ENCODE measurements at regions not wholly inside any gene's neighbourhood (a gene's known extent, or its start where the extent isn't known, plus 50 kb on each side); places are given as distances from the start of the nearest gene placed in this dataset.
"Not testable (repeated sequence)": the region's sequence is repeated elsewhere in the genome, so short reads cannot be mapped to it uniquely, and the experiment has no call there.

DNA sequence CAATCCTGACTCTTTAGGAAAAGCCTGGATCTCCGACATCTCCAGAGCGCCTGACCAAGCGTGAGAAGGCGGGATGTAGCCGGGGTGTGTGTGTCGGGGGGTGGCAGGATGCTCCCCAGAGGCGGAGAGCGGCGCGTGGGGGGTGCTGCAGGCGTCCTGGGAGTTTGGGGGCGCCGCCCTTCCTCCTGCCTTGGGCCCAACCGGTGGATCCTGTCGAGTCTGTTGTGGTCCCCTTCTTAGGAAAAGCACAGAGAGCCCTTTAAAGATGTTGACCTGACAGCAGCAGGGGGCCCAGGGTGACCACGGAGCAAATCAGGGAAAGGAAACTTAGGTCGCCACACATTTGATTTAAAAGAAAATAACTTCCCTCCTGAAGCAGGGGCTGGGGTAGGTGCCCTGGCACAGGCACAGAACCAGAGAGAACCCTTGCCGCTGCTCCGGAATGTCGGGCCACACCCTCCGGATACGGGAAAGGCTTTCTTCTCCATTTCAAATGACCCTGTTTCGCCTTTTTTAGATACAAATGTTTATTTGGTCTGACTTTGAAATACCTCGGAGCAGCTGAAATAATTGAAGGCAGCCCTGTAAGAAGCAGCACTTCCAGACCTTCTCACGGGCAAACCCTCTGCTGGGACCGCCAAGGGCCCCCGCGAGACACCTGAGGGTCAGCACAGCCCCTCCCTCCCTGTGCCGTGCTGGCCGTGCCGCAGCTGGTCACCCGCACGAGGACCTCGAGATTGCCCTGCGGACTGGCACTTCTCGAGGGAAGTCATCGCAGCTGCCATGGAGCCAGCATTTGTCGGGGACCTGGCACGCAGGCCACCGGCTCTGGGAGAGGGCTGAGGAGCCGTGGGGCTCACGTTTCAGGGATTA, 102.9 kb upstream of the KLF13 start:
- BruUV-seq (replicated peaks) = no TSS peak
- intact Hi-C loops (cut with micrococcal nuclease; ENCODE audit: unreplicated experiment) = no loop called here
- no peak overlapping the region for H3K4me3 ChIP-seq (ENCODE audit: low read depth, low read length)
- TF ChIP-seq, protein P1, sequence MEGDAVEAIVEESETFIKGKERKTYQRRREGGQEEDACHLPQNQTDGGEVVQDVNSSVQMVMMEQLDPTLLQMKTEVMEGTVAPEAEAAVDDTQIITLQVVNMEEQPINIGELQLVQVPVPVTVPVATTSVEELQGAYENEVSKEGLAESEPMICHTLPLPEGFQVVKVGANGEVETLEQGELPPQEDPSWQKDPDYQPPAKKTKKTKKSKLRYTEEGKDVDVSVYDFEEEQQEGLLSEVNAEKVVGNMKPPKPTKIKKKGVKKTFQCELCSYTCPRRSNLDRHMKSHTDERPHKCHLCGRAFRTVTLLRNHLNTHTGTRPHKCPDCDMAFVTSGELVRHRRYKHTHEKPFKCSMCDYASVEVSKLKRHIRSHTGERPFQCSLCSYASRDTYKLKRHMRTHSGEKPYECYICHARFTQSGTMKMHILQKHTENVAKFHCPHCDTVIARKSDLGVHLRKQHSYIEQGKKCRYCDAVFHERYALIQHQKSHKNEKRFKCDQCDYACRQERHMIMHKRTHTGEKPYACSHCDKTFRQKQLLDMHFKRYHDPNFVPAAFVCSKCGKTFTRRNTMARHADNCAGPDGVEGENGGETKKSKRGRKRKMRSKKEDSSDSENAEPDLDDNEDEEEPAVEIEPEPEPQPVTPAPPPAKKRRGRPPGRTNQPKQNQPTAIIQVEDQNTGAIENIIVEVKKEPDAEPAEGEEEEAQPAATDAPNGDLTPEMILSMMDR (IDR thresholded peaks at IDR 0.05; ENCODE audit: insufficient read depth in 1 of 2, low read depth in 1 of 2, low read length in 1 of 2, severe bottlenecking in 1 of 2, unreplicated experiment in 1 of 2) = no peak
- H3K36me3 ChIP-seq (ENCODE audit: control insufficient read depth, insufficient read depth, low read length) = no peaks in the 10 kb centered on the region
- CTCF ChIA-PET = no interaction called here
- no peaks in the 10 kb centered on the region for H3K4me1 ChIP-seq
- H3K4me1 Mint-ChIP-seq (ENCODE audit: low read depth, unreplicated experiment) = no peaks in the 10 kb centered on the region
- peaks cover 8% of the 10 kb centered on the region for H3K9me3 Mint-ChIP-seq (ENCODE audit: unreplicated experiment)
- H3K9me3 ChIP-seq = no peaks in the 10 kb centered on the region
- H3K36me3 Mint-ChIP-seq (ENCODE audit: insufficient read depth, unreplicated experiment) = no peaks in the 10 kb centered on the region
- H3K27ac Mint-ChIP-seq (ENCODE audit: unreplicated experiment) = no peak overlapping the region
- DNase-seq = no peak
- no peaks in the 10 kb centered on the region for H3K27me3 ChIP-seq (replicated peaks; ENCODE audit: control insufficient read depth, insufficient read depth, low read length)
- peaks cover 9% of the 10 kb centered on the region for H3K27me3 Mint-ChIP-seq (ENCODE audit: insufficient read depth, unreplicated experiment)
- POLR2A ChIA-PET = no interaction called here
- no peak overlapping the region for H3K4me3 Mint-ChIP-seq (ENCODE audit: unreplicated experiment)

DNA sequence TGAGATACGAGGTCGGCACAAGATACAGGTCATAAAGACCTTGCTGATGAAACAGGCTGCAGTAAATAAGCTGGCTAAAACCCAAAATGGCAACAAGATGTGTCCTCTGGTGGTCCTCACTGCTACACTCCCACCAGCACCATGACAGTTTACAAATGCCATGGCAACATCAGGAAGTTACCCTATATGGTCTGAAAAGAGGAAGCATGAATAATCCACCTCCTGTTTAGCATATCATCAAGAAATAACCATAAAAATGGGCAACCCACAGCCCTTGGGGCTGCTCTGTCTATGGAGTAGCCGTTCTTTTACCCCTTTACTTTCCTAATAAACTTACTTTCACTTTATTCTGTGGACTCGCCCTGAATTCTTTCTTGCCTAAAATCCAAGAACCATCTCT, 102.0 kb upstream of the KLF13 start:
- H3K36me3 ChIP-seq (ENCODE audit: control insufficient read depth, insufficient read depth, low read length); H3K27ac Mint-ChIP-seq (ENCODE audit: unreplicated experiment); POLR2A ChIA-PET; BruUV-seq (replicated peaks); H3K36me3 Mint-ChIP-seq (ENCODE audit: insufficient read depth, unreplicated experiment); H3K4me3 ChIP-seq (ENCODE audit: low read depth, low read length); H3K4me1 ChIP-seq; H3K27me3 ChIP-seq (replicated peaks; ENCODE audit: control insufficient read depth, insufficient read depth, low read length); CTCF ChIA-PET; DNase-seq; H3K9me3 ChIP-seq; H3K4me3 Mint-ChIP-seq (ENCODE audit: unreplicated experiment); H3K4me1 Mint-ChIP-seq (ENCODE audit: low read depth, unreplicated experiment); H3K27me3 Mint-ChIP-seq (ENCODE audit: insufficient read depth, unreplicated experiment); H3K9me3 Mint-ChIP-seq (ENCODE audit: unreplicated experiment): not testable (repeated sequence)
- intact Hi-C loops (cut with micrococcal nuclease; ENCODE audit: unreplicated experiment) = loop anchor here (5.0 kb wide), 1 partner anchor 43 kb away; no protein-coding TSS in a partner anchor

DNA sequence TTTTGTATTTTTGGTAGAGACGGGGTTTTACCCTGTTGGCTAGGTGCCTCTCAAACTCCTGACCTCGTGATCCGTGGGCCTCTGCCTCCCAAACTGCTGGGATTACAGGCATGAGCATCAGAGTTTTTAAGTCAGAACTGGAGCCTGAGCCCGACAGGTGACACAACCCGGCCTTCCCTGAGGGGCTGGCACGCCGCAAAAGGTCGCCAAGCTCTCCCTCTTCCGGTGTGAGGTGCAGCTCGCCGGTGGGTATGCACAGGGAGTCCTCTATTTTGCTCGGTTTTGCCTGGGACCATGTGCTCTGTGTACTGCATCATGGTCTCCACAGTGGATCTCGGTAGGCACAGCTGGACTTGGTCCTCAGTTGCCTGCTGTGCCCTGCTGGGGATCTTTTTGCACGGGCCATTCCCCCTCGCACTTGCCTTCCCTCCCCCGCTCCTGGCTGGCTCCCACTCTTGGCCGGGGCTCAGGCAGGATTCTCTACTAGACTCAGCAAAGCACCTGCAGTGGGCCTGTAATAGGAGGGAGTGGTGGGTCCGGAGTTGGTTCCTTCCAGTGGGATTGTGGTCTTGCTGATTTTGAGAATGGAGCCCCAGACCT, 101.2 kb upstream of the KLF13 start:
- Histone ChIP-seq H3K27me3 (replicated peaks; ENCODE audit: control insufficient read depth, insufficient read depth, low read length) (no peaks in the 10 kb centered on the region), H3K36me3 (ENCODE audit: control insufficient read depth, insufficient read depth, low read length) (no peaks in the 10 kb centered on the region), H3K4me1 (no peaks in the 10 kb centered on the region), H3K9me3 (no peaks in the 10 kb centered on the region), H3K4me3 (ENCODE audit: low read depth, low read length) (no peak overlapping the region)
- DNase-seq = no peak
- CTCF ChIA-PET = no interaction called here
- POLR2A ChIA-PET = no interaction called here
- TF ChIP-seq, protein P1 (IDR thresholded peaks at IDR 0.05; ENCODE audit: insufficient read depth in 1 of 2, low read depth in 1 of 2, low read length in 1 of 2, severe bottlenecking in 1 of 2, unreplicated experiment in 1 of 2) = no peak
- H3K36me3 Mint-ChIP-seq (ENCODE audit: insufficient read depth, unreplicated experiment) = no peaks in the 10 kb centered on the region
- no peak overlapping the region for H3K27ac Mint-ChIP-seq (ENCODE audit: unreplicated experiment)
- BruUV-seq (replicated peaks) = no TSS peak
- intact Hi-C loops (cut with micrococcal nuclease; ENCODE audit: unreplicated experiment) = loop anchor here (5.0 kb wide), 1 partner anchor 42 kb away; no protein-coding TSS in a partner anchor
- no peaks in the 10 kb centered on the region for H3K4me1 Mint-ChIP-seq (ENCODE audit: low read depth, unreplicated experiment)
- H3K27me3 Mint-ChIP-seq (ENCODE audit: insufficient read depth, unreplicated experiment) = peaks cover 9% of the 10 kb centered on the region
- H3K4me3 Mint-ChIP-seq (ENCODE audit: unreplicated experiment) = no peak overlapping the region
- peaks cover 8% of the 10 kb centered on the region for H3K9me3 Mint-ChIP-seq (ENCODE audit: unreplicated experiment)

Measured in Caco-2 (cell line).